BLaER1 treated with 17β-estradiol and CSF1 and Interleukin-3, amounts not matched to agents 10 nM and 100 nM (cell line): ENCODE measurements at regions not wholly inside any gene's neighbourhood (a gene's known extent, or its start where the extent isn't known, plus 50 kb on each side); places are given as distances from the start of the nearest gene placed in this dataset.

Source experiments
- H3K27ac ChIP-seq, 11 experiments: shearing (Covaris generic); formaldehyde crosslinking; 2 replicates each; pipeline ENCODE4 v1.8.1; 2022
- H3K27me3 ChIP-seq, 11 experiments: shearing (Covaris generic); formaldehyde crosslinking; 2 replicates each; pipeline ENCODE4 v1.8.1; 2022
- H3K36me3 ChIP-seq, 11 experiments: shearing (Covaris generic); formaldehyde crosslinking; 2 replicates each; pipeline ENCODE4 v1.8.1; 2022
- H3K4me1 ChIP-seq, 10 experiments: shearing (Covaris generic); formaldehyde crosslinking; 2 replicates each; pipeline ENCODE4 v1.8.1; 2022
- H3K4me2 ChIP-seq, 11 experiments: shearing (Covaris generic); formaldehyde crosslinking; 2 replicates each; pipeline ENCODE4 v1.8.1; 2022
- H3K4me3 ChIP-seq, 10 experiments: shearing (Covaris generic); formaldehyde crosslinking; 2 replicates each; pipeline ENCODE4 v1.8.1; 2022
- H3K9ac ChIP-seq, 11 experiments: shearing (Covaris generic); formaldehyde crosslinking; 2 replicates each; pipeline ENCODE4 v1.8.1; 2022
- H3K9me3 ChIP-seq, 11 experiments: shearing (Covaris generic); formaldehyde crosslinking; replicated peaks in 1 of 11; 2 replicates each; pipeline ENCODE4 v1.8.1; 2022
- H4K20me1 ChIP-seq, 11 experiments: shearing (Covaris generic); formaldehyde crosslinking; 2 replicates each; pipeline ENCODE4 v1.8.1; 2022
- Cebpa-rat ChIP-seq, 11 experiments: shearing (Covaris generic); IDR thresholded peaks; 2 replicates each; pipeline ENCODE4 v1.8.1; 2022

DNA sequence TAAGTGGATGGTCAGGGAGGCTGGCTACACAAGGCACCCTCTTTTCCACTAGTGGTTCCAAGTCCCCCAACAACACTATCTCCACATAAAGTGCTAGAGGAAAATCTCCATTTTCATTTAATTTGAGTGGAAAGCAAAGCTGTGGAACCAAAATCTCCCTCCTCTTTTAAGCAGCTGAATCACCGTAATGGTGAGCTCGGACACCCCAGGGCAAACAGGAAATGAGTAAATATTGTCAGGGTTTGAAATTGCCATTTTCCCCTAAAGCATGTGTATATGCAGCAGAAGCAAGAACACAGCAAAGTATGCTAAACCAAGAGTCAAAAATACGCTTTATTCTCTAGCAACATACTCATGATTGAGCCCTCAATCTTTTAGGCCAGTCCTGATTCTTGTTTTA is 143.7 kb downstream of the GPAM start:
- Histone ChIP-seq H3K4me3 (no peak overlapping the region), H3K27ac (no peak overlapping the region), H3K27me3 (no peaks in the 10 kb centered on the region), H3K9ac (no peak overlapping the region), H3K36me3 (no peaks in the 10 kb centered on the region), H3K9me3 (no peaks in the 10 kb centered on the region), H3K4me1 (peaks cover 0 to 6% (median 0%) of the 10 kb centered on the region in 10 experiments; a peak in 1 of 20 replicates), H4K20me1 (no peaks in the 10 kb centered on the region), H3K4me2 (peak overlapping the region in 2 of 11 experiments; percentile 8 to 35; a peak in 1 of 22 replicates)
- TF ChIP-seq Cebpa-rat (IDR thresholded peaks at IDR 0.05), result no peak

- no peak overlapping the region for H3K4me3 ChIP-seq
- no peak for TF ChIP-seq Cebpa-rat (IDR thresholded peaks at IDR 0.05)
- no peak overlapping the region for H3K27ac ChIP-seq
- no peaks in the 10 kb centered on the region for H3K27me3 ChIP-seq
- H3K36me3 ChIP-seq, result no peaks in the 10 kb centered on the region
- no peaks in the 10 kb centered on the region for H3K9me3 ChIP-seq
- no peak overlapping the region for H3K9ac ChIP-seq
- no peaks in the 10 kb centered on the region for H4K20me1 ChIP-seq
- peaks cover 0 to 6% (median 0%) of the 10 kb centered on the region in 10 experiments; a peak in 1 of 20 replicates for H3K4me1 ChIP-seq
- no peak overlapping the region for H3K4me2 ChIP-seq
These were observed 142.9 kb downstream of the GPAM start for GRCh38 chr10:112040696-112041095.

DNA sequence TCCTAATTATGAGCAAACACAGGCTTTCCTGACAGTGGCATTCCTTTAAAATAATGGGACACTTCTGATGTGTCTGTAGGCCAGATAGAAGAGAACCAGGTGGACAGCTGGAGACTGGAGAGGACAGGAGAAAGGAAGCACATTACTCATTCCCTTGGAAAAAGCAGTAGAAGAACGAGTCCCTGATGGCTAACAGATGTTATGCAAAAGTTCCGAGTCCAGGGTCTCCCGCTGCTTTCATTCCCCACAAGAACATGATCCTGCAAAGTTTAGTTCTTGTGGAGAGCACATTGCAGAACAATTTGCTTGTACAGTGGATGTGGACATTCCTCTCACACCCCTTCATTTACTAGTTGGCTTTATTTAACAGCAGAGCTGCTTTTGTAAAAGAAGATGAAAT is 137.6 kb downstream of the GPAM start:
- Histone ChIP-seq H3K27me3 (no peaks in the 10 kb centered on the region), H3K4me2 (no peak overlapping the region), H3K27ac (no peak overlapping the region), H3K4me3 (no peak overlapping the region), H3K36me3 (no peaks in the 10 kb centered on the region), H3K9ac (no peak overlapping the region), H4K20me1 (no peaks in the 10 kb centered on the region), H3K4me1 (no peaks in the 10 kb centered on the region), H3K9me3 (no peaks in the 10 kb centered on the region)
- TF ChIP-seq Cebpa-rat (IDR thresholded peaks at IDR 0.05), result no peak

DNA sequence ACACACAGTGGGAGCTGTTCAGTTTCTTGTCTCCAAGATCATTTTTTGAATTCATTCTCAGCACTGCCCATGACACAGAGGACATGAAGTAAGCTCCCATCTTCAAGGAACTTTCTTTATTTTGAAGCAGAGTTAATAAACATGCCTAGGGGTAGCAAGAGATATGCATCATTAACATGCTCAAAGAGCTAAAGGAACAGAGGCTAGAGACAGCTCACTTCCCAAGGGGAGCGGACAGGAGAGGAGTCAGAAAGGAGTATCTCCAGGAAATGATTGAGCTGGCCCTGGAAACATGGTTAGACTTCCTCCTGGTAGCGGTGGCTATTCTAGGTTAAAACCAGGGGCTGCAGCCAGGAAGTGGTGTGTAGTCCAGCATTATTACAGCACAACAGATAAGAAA is 135.9 kb downstream of the GPAM start:
- H3K27me3 ChIP-seq, result no peaks in the 10 kb centered on the region
- no peak overlapping the region for H3K4me2 ChIP-seq
- TF ChIP-seq Cebpa-rat (IDR thresholded peaks at IDR 0.05), result no peak

DNA sequence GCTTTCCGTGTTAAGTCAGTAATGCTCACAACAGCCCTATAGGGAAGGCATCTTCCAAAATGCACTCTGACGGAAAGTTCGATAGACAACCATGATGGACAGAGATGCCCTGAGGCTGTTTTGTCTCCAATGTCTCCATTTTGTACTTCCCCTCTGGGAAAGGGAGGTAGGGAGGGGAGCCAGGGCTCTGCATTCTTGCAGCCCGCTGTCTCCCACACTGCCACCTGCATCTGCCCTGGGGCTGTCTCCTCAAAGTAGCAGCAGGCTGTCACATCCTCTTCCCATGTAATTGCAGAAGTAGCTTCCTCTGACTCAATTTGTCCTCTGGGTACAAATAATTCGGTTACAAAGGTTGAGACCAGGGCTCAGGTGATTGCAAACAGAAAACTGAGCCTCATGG is 131.4 kb downstream of the GPAM start:
- no peak overlapping the region for H3K9ac ChIP-seq
- no peaks in the 10 kb centered on the region for H3K36me3 ChIP-seq
- H3K9me3 ChIP-seq, result no peaks in the 10 kb centered on the region
- H4K20me1 ChIP-seq, result no peaks in the 10 kb centered on the region
- H3K27ac ChIP-seq, result no peak overlapping the region
- TF ChIP-seq Cebpa-rat (IDR thresholded peaks at IDR 0.05), result no peak
- H3K27me3 ChIP-seq, result no peaks in the 10 kb centered on the region
- H3K4me2 ChIP-seq, result no peak overlapping the region
- H3K4me3 ChIP-seq, result no peak overlapping the region
- H3K4me1 ChIP-seq, result 0 out of 20 replicates have a peak, but pooled peaks cover 0 to 7% (median 0%) of the 10 kb centered on the region in 10 experiments

More for the DNA sequence above, 135.9 kb downstream of the GPAM start:
- no peaks in the 10 kb centered on the region for H3K4me1 ChIP-seq
- H3K9me3 ChIP-seq, result no peaks in the 10 kb centered on the region
- no peak overlapping the region for H3K27ac ChIP-seq
- no peaks in the 10 kb centered on the region for H3K36me3 ChIP-seq
- no peak overlapping the region for H3K9ac ChIP-seq
- no peak overlapping the region for H3K4me3 ChIP-seq
- H4K20me1 ChIP-seq, result no peaks in the 10 kb centered on the region

DNA sequence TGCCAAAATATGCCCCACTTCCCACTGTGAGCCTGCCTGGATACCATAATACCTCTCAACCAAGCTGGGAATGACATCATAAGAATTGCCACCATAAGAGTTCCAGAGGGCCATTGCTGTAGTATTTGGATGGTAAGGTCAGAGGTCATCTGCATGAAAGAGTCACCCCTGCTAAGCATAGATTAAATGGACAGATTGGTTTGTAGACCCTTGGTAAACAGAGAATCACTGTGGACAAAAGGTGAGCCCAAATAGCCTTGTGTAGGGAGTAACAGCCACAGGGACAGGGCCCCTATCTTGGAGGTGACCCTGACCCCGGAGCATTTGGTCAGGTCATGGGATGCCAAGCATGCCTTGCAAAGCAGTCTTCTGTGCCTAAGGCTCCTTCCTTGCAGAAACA is 129.7 kb downstream of the GPAM start:
- Histone ChIP-seq H3K4me3 (no peak overlapping the region), H3K4me1 (0 out of 20 replicates have a peak, but pooled peaks cover 0 to 7% (median 0%) of the 10 kb centered on the region in 10 experiments), H3K27me3 (no peaks in the 10 kb centered on the region), H4K20me1 (no peaks in the 10 kb centered on the region), H3K27ac (no peak overlapping the region), H3K9ac (no peak overlapping the region), H3K9me3 (no peaks in the 10 kb centered on the region), H3K4me2 (no peak overlapping the region), H3K36me3 (no peaks in the 10 kb centered on the region)
- TF ChIP-seq Cebpa-rat (IDR thresholded peaks at IDR 0.05), result no peak

DNA sequence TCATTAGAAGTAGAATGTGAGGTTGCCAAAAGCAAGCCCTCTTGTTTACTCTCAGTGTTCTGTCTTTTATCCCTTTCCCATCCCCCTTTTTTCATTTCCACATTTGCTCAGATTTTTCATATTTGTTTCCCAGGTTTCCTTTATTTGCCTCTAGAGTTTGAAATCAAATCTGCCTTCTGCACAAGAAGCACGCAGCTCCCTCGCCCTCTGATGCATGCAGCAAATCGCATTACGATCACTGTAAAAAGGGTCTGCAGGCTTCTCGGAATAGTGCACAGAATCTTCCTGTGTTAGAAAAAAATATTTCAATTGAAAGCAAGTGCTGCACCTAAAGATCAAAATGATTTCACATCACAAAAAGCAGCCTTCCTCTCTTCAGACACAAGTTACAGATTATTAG is 129.0 kb downstream of the GPAM start:
- Histone ChIP-seq H3K27ac (no peak overlapping the region), H3K4me1 (0 out of 20 replicates have a peak, but pooled peaks cover 0 to 7% (median 0%) of the 10 kb centered on the region in 10 experiments), H4K20me1 (no peaks in the 10 kb centered on the region), H3K9ac (no peak overlapping the region), H3K9me3 (no peaks in the 10 kb centered on the region), H3K4me2 (no peak overlapping the region), H3K27me3 (no peaks in the 10 kb centered on the region), H3K36me3 (no peaks in the 10 kb centered on the region), H3K4me3 (no peak overlapping the region)
- no peak for TF ChIP-seq Cebpa-rat (IDR thresholded peaks at IDR 0.05)

DNA sequence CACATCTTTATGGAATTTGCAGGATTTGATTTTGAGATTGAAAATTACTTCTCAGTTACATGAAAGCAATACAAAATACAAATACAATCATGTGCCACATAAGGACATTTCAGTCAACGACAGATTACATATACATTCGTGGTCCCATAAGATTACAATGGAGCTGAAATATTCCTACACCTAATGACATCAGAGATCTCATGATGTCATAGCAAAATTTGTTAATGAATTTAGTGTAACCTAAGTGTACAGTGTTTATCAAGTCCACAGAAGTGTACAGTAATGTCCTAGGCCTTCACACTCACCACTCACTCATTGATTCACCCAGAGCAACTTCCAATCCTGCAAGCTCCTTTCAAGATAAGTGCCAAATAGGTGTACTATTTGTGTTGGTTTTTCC is 126.5 kb downstream of the GPAM start:
- Histone ChIP-seq H3K9ac (no peak overlapping the region), H3K9me3 (no peaks in the 10 kb centered on the region), H4K20me1 (no peaks in the 10 kb centered on the region), H3K4me1 (0 out of 20 replicates have a peak, but pooled peaks cover 0 to 7% (median 0%) of the 10 kb centered on the region in 10 experiments), H3K36me3 (no peaks in the 10 kb centered on the region), H3K27ac (no peak overlapping the region), H3K27me3 (no peaks in the 10 kb centered on the region), H3K4me3 (no peak overlapping the region), H3K4me2 (no peak overlapping the region)
- no peak for TF ChIP-seq Cebpa-rat (IDR thresholded peaks at IDR 0.05)

- no peaks in the 10 kb centered on the region for H4K20me1 ChIP-seq
- no peaks in the 10 kb centered on the region for H3K27me3 ChIP-seq
- H3K4me1 ChIP-seq, result 0 out of 20 replicates have a peak, but pooled peaks cover 0 to 7% (median 0%) of the 10 kb centered on the region in 10 experiments
- TF ChIP-seq Cebpa-rat (IDR thresholded peaks at IDR 0.05), result no peak
- no peaks in the 10 kb centered on the region for H3K36me3 ChIP-seq
- H3K9me3 ChIP-seq, result no peaks in the 10 kb centered on the region
- no peak overlapping the region for H3K4me2 ChIP-seq
- no peak overlapping the region for H3K4me3 ChIP-seq
- H3K27ac ChIP-seq, result no peak overlapping the region
- H3K9ac ChIP-seq, result no peak overlapping the region
These were observed 124.3 kb downstream of the GPAM start for GRCh38 chr10:112059220-112059619.

DNA sequence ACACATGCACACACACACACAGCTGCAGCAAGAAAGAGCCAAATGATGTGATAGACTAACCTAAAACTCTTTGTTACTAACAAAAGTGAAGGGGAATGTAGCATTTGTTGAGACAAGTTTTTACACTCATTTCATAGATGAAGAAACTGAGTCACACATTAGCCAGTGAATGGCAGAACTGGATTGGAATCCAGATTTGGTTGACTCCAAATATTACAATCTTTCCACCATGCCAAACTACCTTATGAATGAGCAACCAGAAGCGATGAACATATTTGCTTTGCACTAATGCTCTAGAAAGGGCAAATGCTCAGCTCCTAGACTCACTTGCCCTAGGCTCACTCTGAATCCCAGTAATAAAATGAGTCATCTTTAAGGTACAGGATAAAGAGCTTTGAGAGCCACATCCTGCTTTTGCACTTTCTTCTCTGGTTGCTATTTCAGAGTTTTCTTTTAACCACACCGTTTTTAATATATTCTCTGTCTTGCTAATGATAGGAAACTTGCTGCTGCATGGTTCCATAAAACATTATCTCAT is 111.9 kb downstream of the GPAM start:
- no peak overlapping the region for H3K4me2 ChIP-seq
- no peak overlapping the region for H3K4me3 ChIP-seq
- TF ChIP-seq Cebpa-rat (IDR thresholded peaks at IDR 0.05), result no peak
- H3K4me1 ChIP-seq, result no peaks in the 10 kb centered on the region
- H3K36me3 ChIP-seq, result no peaks in the 10 kb centered on the region
- no peaks in the 10 kb centered on the region for H4K20me1 ChIP-seq
- no peaks in the 10 kb centered on the region for H3K9me3 ChIP-seq
- H3K9ac ChIP-seq, result no peak overlapping the region
- no peaks in the 10 kb centered on the region for H3K27me3 ChIP-seq
- no peak overlapping the region for H3K27ac ChIP-seq
